WERI-Rb-1 (cell line): ENCODE measurements at regions not wholly inside any gene's neighbourhood (a gene's known extent, or its start where the extent isn't known, plus 50 kb on each side); places are given as distances from the start of the nearest gene placed in this dataset.

Experiments
- DNase-seq: peaks from one replicate; pipeline ENCODE4 v3.0.0-alpha.2; 2020
- H3K27ac ChIP-seq: fragments of 250-450 bp; sonication (Bioruptor Pico); 2 replicates; pipeline ENCODE4 v1.5.1; 2020; ENCODE audit warnings: mild to moderate bottlenecking, moderate library complexity
- H3K27me3 ChIP-seq: fragments of 250-450 bp; sonication (Bioruptor Pico); 2 replicates; pipeline ENCODE4 v1.5.1; 2021; ENCODE audit warnings: mild to moderate bottlenecking, low read depth, moderate library complexity; ENCODE audit not compliant: insufficient read depth, severe bottlenecking
- H3K36me3 ChIP-seq: fragments of 250-450 bp; sonication (Bioruptor Pico); 2 replicates; pipeline ENCODE4 v1.5.1; 2020; ENCODE audit warnings: mild to moderate bottlenecking, moderate library complexity
- H3K4me3 ChIP-seq: 2 replicates; pipeline ENCODE4 v1.5.1; 2011; ENCODE audit warnings: low read depth, mild to moderate bottlenecking, control low read depth, low read length
- H3K9me3 ChIP-seq: fragments of 250-450 bp; sonication (Bioruptor Pico); 2 replicates; pipeline ENCODE4 v1.5.1; 2021; ENCODE audit warnings: mild to moderate bottlenecking, moderate library complexity; ENCODE audit not compliant: severe bottlenecking
- TF ChIP-seq, protein P1 (sequence below): IDR thresholded peaks from 2 replicates; pipeline ENCODE4 v1.5.1; 2011; ENCODE audit warnings: low read depth, mild to moderate bottlenecking, control low read depth, inconsistent platforms, low read length

DNA sequence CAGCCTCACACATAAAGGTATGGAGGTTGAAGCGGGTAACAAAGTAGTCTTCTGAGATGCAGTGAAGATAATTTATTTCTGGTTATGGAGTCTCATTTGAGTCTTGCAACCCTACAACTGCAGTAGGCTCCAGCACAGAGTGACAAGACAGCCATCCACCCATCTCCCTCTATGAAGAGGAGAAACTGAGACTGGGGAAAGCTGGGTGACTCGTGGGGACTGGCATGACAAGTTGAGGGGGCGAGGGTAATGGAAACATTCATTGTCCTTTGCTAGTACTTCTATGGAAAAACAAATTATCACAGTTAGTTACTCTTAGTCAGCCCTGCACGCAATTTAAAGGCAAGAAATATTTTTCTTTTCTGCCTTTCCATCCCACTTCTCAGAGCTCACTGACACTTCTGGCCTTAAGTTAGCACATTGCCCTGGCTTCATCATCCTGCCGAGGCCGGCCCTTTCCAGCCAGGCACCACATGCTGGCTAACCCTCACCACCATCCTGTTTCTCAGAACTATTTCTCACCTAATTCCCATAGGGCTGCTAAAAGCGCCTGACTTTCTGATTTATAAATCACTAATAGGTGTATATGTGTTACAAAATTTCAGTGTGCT, 361.1 kb downstream of the ETS1 start:
- Histone ChIP-seq H3K27me3 (no peaks in the 10 kb centered on the region), H3K27ac (no peak overlapping the region), H3K9me3 (no peaks in the 10 kb centered on the region), H3K4me3 (no peak overlapping the region), H3K36me3 (no peaks in the 10 kb centered on the region)
- TF ChIP-seq, protein P1, sequence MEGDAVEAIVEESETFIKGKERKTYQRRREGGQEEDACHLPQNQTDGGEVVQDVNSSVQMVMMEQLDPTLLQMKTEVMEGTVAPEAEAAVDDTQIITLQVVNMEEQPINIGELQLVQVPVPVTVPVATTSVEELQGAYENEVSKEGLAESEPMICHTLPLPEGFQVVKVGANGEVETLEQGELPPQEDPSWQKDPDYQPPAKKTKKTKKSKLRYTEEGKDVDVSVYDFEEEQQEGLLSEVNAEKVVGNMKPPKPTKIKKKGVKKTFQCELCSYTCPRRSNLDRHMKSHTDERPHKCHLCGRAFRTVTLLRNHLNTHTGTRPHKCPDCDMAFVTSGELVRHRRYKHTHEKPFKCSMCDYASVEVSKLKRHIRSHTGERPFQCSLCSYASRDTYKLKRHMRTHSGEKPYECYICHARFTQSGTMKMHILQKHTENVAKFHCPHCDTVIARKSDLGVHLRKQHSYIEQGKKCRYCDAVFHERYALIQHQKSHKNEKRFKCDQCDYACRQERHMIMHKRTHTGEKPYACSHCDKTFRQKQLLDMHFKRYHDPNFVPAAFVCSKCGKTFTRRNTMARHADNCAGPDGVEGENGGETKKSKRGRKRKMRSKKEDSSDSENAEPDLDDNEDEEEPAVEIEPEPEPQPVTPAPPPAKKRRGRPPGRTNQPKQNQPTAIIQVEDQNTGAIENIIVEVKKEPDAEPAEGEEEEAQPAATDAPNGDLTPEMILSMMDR = no peak
- no peak for DNase-seq

DNA sequence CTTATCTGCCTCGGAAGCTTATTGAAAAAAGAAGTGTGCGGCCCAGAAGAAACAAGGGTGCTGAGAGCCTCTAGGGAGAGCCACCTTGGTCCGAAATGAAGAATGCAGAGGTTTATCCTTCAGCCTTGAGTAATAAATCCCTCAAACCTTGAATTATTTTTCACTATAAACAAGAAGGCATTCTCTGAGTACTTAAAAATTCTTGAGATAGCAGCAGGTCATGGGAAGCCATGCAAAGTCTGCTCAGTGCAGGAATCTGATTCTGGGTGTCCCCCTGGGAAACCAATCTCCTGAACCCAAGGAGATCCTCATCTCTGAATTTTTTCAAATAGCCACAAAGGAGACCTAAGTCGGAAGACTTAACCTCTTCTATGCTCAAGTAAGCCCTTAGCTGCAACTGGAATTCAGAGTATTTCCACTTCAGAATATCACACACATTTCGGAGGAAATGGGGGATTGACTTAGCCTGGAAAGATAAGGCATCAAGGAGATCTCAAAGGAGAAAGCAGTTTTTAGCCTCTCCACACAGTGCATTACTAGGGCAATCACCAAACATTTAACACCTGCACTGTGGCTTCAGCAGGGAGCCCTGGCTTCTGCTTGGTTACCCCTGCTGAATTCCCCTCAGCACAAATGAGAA, 365.0 kb downstream of the ETS1 start:
- no peaks in the 10 kb centered on the region for H3K27me3 ChIP-seq
- DNase-seq = no peak
- H3K36me3 ChIP-seq = no peaks in the 10 kb centered on the region
- TF ChIP-seq, protein P1 = no peak
- no peaks in the 10 kb centered on the region for H3K9me3 ChIP-seq
- H3K4me3 ChIP-seq = no peak overlapping the region
- no peak overlapping the region for H3K27ac ChIP-seq

DNA sequence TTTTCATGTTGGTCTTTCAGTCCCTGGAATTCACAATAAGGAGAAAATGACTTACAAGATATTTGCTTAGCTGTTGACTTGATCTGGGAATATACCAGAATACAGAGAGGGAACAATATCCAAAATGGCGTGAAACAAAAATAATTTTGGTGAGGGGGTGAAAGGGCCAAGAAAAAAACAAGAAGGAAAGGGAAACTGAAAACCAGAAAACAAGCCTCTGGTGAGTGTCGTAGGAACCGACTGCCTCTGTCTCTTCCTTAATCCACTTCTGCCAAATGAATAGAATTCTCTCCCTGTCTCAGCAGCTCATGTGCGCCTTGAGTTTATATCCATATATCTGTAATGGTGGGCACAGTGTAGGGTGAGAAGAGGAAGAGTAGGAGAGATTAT, 367.6 kb downstream of the ETS1 start:
- H3K27ac ChIP-seq = no peak overlapping the region
- H3K4me3 ChIP-seq = no peak overlapping the region
- no peak for DNase-seq

DNA sequence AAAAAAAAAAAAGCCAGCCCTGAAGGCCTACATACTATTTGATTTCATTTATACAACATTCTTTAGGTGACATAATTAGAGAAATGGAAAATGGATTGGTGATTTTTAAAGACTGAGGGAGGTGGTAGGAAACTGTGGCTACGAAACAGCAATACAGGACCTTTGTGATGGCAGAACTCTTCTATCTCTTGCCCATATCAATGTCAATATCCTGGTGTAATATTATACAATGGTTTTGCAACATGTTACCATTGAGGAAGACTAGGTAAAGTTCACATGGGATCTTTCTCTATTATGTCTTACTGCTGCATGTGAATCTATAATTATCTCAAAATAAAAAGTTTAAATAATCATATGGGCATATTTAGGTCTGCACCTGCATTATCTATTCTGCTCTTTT, 371.2 kb downstream of the ETS1 start:
- no peak for DNase-seq
- H3K27ac ChIP-seq = no peak overlapping the region
- H3K9me3 ChIP-seq = no peaks in the 10 kb centered on the region
- no peak overlapping the region for H3K4me3 ChIP-seq
- H3K36me3 ChIP-seq = no peaks in the 10 kb centered on the region
- no peaks in the 10 kb centered on the region for H3K27me3 ChIP-seq
- TF ChIP-seq, protein P1 = no peak

More for the DNA sequence above, 367.6 kb downstream of the ETS1 start:
- TF ChIP-seq, protein P1 = no peak
- no peaks in the 10 kb centered on the region for H3K27me3 ChIP-seq
- no peaks in the 10 kb centered on the region for H3K9me3 ChIP-seq
- H3K36me3 ChIP-seq = no peaks in the 10 kb centered on the region

DNA sequence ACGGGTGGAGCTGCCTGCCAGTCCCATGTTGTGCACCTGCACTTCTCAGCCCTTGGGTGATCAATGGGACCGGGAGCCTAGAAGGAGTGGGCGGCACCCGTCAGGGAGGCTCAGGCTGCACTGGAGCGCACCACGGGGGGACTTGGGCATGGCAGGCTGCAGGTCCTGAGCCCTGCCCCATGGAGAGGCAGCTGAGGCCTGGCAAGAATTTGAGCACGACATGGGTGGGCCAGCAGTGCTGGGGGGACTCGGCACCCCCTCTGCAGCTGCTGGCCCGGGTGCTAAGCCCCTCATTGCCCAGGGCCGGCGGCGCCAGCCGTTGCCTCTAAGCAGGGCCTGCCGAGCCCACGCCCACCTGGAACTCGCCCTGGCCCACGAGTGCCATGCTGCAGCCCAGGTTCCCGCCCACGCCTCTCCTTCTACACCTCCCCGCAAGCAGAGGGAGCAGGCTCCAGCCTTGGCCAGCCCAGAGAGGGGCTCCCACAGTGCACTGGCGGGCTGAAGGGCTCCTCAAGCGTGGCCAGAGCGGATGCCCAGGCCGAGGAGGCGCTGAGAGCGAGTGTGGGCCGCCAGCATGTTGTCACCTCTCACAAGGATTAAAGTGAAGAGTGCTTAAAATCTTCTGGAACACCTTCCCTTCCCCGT, 372.0 kb downstream of the ETS1 start:
- Histone ChIP-seq H3K36me3 (no peaks in the 10 kb centered on the region), H3K4me3 (no peak overlapping the region), H3K27ac (no peak overlapping the region), H3K9me3 (no peaks in the 10 kb centered on the region), H3K27me3 (no peaks in the 10 kb centered on the region)
- no peak for DNase-seq
- TF ChIP-seq, protein P1 = no peak
